Skeletal muscle tissue (tissue), 3 donors: ENCODE measurements at regions not wholly inside any gene's neighbourhood (a gene's known extent, or its start where the extent isn't known, plus 50 kb on each side); places are given as distances from the start of the nearest gene placed in this dataset.
"Not testable (repeated sequence)": the region's sequence is repeated elsewhere in the genome, so short reads cannot be mapped to it uniquely, and the experiment has no call there.

ENCODE experiments used
- H3K27ac ChIP-seq: one replicate; pipeline ENCODE4 v1.7.0; 2013; ENCODE audit warnings: mild to moderate bottlenecking, low read depth, low read length, inconsistent platforms
- H3K27me3 ChIP-seq, 3 donors: one replicate each; pipeline ENCODE4 v1.7.0; 2013; ENCODE audit warnings: low read length in 3 of 3; ENCODE audit not compliant: control insufficient read depth in 3 of 3, insufficient read depth in 3 of 3
- H3K36me3 ChIP-seq, 3 donors: one replicate each; pipeline ENCODE4 v1.7.0; 2013; ENCODE audit warnings: low read length in 3 of 3; ENCODE audit not compliant: control insufficient read depth in 3 of 3, insufficient read depth in 3 of 3
- H3K4me1 ChIP-seq, 3 donors: one replicate each; pipeline ENCODE4 v1.7.0; 2013; ENCODE audit warnings: low read length in 3 of 3, mild to moderate bottlenecking in 3 of 3; ENCODE audit not compliant: control insufficient read depth in 3 of 3, insufficient read depth in 3 of 3
- H3K4me3 ChIP-seq, 3 donors: one replicate each; pipeline ENCODE4 v1.7.0; 2013; ENCODE audit warnings: low read length in 3 of 3
- H3K9ac ChIP-seq, 3 donors: one replicate each; pipeline ENCODE4 v1.7.0; 2013; ENCODE audit warnings: low read length in 3 of 3, mild to moderate bottlenecking in 3 of 3, moderate library complexity in 2 of 3, low read depth in 1 of 3
- H3K9me3 ChIP-seq, 3 donors: one replicate each; pipeline ENCODE4 v1.7.0; 2013; ENCODE audit warnings: low read length in 3 of 3; ENCODE audit not compliant: control insufficient read depth in 3 of 3
- donor health status: Osteomylitis.

GRCh38 chr10:94138391-94138790 lies 144.7 kb downstream of the PLCE1 start:
- Histone ChIP-seq H3K27me3 (no peaks in the 10 kb centered on the region), H3K4me3 (no peak overlapping the region), H3K36me3 (no peaks in the 10 kb centered on the region), H3K9ac (no peak overlapping the region), H3K9me3 (no peaks in the 10 kb centered on the region), H3K27ac (no peak overlapping the region), H3K4me1 (peaks cover 5 to 8% (median 5%) of the 10 kb centered on the region in 3 donors)

GRCh38 chr10:94143261-94143660 lies 149.5 kb downstream of the PLCE1 start:
- Histone ChIP-seq H3K27ac (no peak overlapping the region), H3K4me3 (no peak overlapping the region), H3K9me3 (no peaks in the 10 kb centered on the region), H3K4me1 (peaks cover 0 to 2% (median 0%) of the 10 kb centered on the region in 3 donors), H3K36me3 (no peaks in the 10 kb centered on the region), H3K9ac (no peak overlapping the region), H3K27me3 (no peaks in the 10 kb centered on the region)

- H3K4me1 ChIP-seq, result peaks cover 4 to 24% (median 16%) of the 10 kb centered on the region in 3 donors
- no peak overlapping the region for H3K9ac ChIP-seq
- no peaks in the 10 kb centered on the region for H3K36me3 ChIP-seq
- H3K27me3 ChIP-seq, result no peaks in the 10 kb centered on the region
- no peak overlapping the region for H3K4me3 ChIP-seq
- H3K27ac ChIP-seq, result no peak overlapping the region
- H3K9me3 ChIP-seq, result no peaks in the 10 kb centered on the region
Observed at GRCh38 chr10:94146313-94146712, 152.6 kb downstream of the PLCE1 start.

- H3K36me3 ChIP-seq, result no peaks in the 10 kb centered on the region
- H3K27ac ChIP-seq, result no peak overlapping the region
- H3K4me3 ChIP-seq, result no peak overlapping the region
- no peaks in the 10 kb centered on the region for H3K9me3 ChIP-seq
- H3K27me3 ChIP-seq, result no peaks in the 10 kb centered on the region
- H3K9ac ChIP-seq, result no peak overlapping the region
- peaks cover 4 to 28% (median 16%) of the 10 kb centered on the region in 3 donors for H3K4me1 ChIP-seq
Observed at GRCh38 chr10:94146746-94147145, 153.0 kb downstream of the PLCE1 start.

- Histone ChIP-seq H3K4me1 (peaks cover 4 to 28% (median 16%) of the 10 kb centered on the region in 3 donors), H3K9ac (no peak overlapping the region), H3K36me3 (no peaks in the 10 kb centered on the region), H3K27ac (peak overlapping the region; percentile 20), H3K27me3 (no peaks in the 10 kb centered on the region), H3K4me3 (no peak overlapping the region), H3K9me3 (no peaks in the 10 kb centered on the region)
Observed at GRCh38 chr10:94149702-94150101, 156.0 kb downstream of the PLCE1 start.

GRCh38 chr10:94150541-94151184 lies 156.9 kb downstream of the PLCE1 start:
- no peaks in the 10 kb centered on the region for H3K9me3 ChIP-seq
- H3K4me3 ChIP-seq, result no peak overlapping the region
- peak overlapping the region; percentile 20 for H3K27ac ChIP-seq
- H3K27me3 ChIP-seq, result no peaks in the 10 kb centered on the region
- no peak overlapping the region for H3K9ac ChIP-seq
- H3K4me1 ChIP-seq, result peaks cover 4 to 28% (median 16%) of the 10 kb centered on the region in 3 donors
- no peaks in the 10 kb centered on the region for H3K36me3 ChIP-seq

- H3K27me3 ChIP-seq, result no peaks in the 10 kb centered on the region
- H3K36me3 ChIP-seq, result no peaks in the 10 kb centered on the region
- no peak overlapping the region for H3K4me3 ChIP-seq
- no peak overlapping the region for H3K9ac ChIP-seq
- no peaks in the 10 kb centered on the region for H3K9me3 ChIP-seq
- H3K4me1 ChIP-seq, result peaks cover 2 to 8% (median 2%) of the 10 kb centered on the region in 3 donors
- no peak overlapping the region for H3K27ac ChIP-seq
Observed at GRCh38 chr10:94155722-94156271, 162.1 kb downstream of the PLCE1 start.

- no peak overlapping the region for H3K4me3 ChIP-seq
- H3K27me3 ChIP-seq, result no peaks in the 10 kb centered on the region
- H3K36me3 ChIP-seq, result no peaks in the 10 kb centered on the region
- no peaks in the 10 kb centered on the region for H3K9me3 ChIP-seq
- no peak overlapping the region for H3K9ac ChIP-seq
- H3K27ac ChIP-seq, result no peak overlapping the region
- H3K4me1 ChIP-seq, result peaks cover 0 to 2% (median 0%) of the 10 kb centered on the region in 3 donors
Observed at GRCh38 chr10:94156453-94156852, 162.7 kb downstream of the PLCE1 start.

GRCh38 chr10:94165158-94165611 lies 171.5 kb downstream of the PLCE1 start:
- not testable (repeated sequence) for H3K4me3 ChIP-seq, H3K4me1 ChIP-seq, H3K9ac ChIP-seq, H3K27me3 ChIP-seq, H3K27ac ChIP-seq, H3K9me3 ChIP-seq, H3K36me3 ChIP-seq

GRCh38 chr10:94172332-94172731 lies 178.6 kb downstream of the PLCE1 start:
- H3K27me3 ChIP-seq, result no peaks in the 10 kb centered on the region
- no peaks in the 10 kb centered on the region for H3K4me1 ChIP-seq
- H3K9me3 ChIP-seq, result no peaks in the 10 kb centered on the region
- no peak overlapping the region for H3K27ac ChIP-seq
- H3K9ac ChIP-seq, result no peak overlapping the region
- H3K36me3 ChIP-seq, result peaks cover 0 to 5% (median 5%) of the 10 kb centered on the region in 3 donors
- no peak overlapping the region for H3K4me3 ChIP-seq
